Suprapubic skin (tissue), 4 donors: ENCODE measurements at regions not wholly inside any gene's neighbourhood (a gene's known extent, or its start where the extent isn't known, plus 50 kb on each side); places are given as distances from the start of the nearest gene placed in this dataset.

Experiments
- DNase-seq, 2 donors: peaks; one replicate each; pipeline ENCODE4 v3.0.0-alpha.2; 2019; ENCODE audit warnings: low spot score in 2 of 2
- H3K27ac ChIP-seq: fragments of 200-600 bp; sonication (generic); one replicate; pipeline ENCODE4 v1.5.1; 2019
- H3K27me3 ChIP-seq: fragments of 200-600 bp; sonication (generic); one replicate; pipeline ENCODE4 v1.5.1; 2019
- H3K36me3 ChIP-seq: fragments of 200-600 bp; sonication (generic); one replicate; pipeline ENCODE4 v1.5.1; 2019
- H3K4me1 ChIP-seq: fragments of 200-600 bp; sonication (generic); one replicate; pipeline ENCODE4 v1.5.1; 2019
- H3K4me3 ChIP-seq: fragments of 200-600 bp; sonication (generic); one replicate; pipeline ENCODE4 v1.5.1; 2019; ENCODE audit warnings: mild to moderate bottlenecking
- H3K9me3 ChIP-seq: fragments of 200-600 bp; sonication (generic); one replicate; pipeline ENCODE4 v1.5.1; 2019
- EP300 ChIP-seq: sonication (generic); formaldehyde crosslinking; IDR thresholded peaks from one replicate; pipeline ENCODE4 v1.6.1; 2017; ENCODE audit warnings: antibody characterized with exemption
- POLR2A ChIP-seq, 2 donors: fragments of 450-650 bp; IDR thresholded peaks; one replicate each; pipeline ENCODE4 v1.6.1; 2017; ENCODE audit warnings: antibody characterized with exemption in 2 of 2, mild to moderate bottlenecking in 2 of 2, moderate library complexity in 2 of 2
- POLR2AphosphoS5 ChIP-seq, 3 donors: sonication (generic); formaldehyde crosslinking; IDR thresholded peaks; one replicate each; pipeline ENCODE4 v1.6.1; 2017; ENCODE audit warnings: antibody characterized with exemption in 3 of 3
- WGBS: methylation state at CpG from one replicate; pipeline ENCODE4 v1.1.5; 2018; 5-methylcytosine and 5-hydroxymethylcytosine counted together
- TF ChIP-seq, protein P1 (sequence below), 2 donors: fragments of 200-600 bp in 1 of 2; fragments of 450-650 bp in 1 of 2; sonication (generic) in 1 of 2; IDR thresholded peaks; one replicate each; pipeline ENCODE4 v1.5.1; 2016 to 2019; ENCODE audit warnings: antibody characterized with exemption in 2 of 2, mild to moderate bottlenecking in 1 of 2, moderate library complexity in 1 of 2

GRCh38 chr6:146972546-146972945 lies 231.7 kb upstream of the STXBP5 start:
- no peak for DNase-seq
- WGBS = 94% methylated on average over 6 of the region's 6 CpGs
- Histone ChIP-seq H3K27me3 (no peaks in the 10 kb centered on the region), H3K4me1 (peaks cover 8% of the 10 kb centered on the region), H3K27ac (no peak overlapping the region), H3K36me3 (no peaks in the 10 kb centered on the region), H3K4me3 (no peak overlapping the region), H3K9me3 (no peaks in the 10 kb centered on the region)
- TF ChIP-seq, protein P1, sequence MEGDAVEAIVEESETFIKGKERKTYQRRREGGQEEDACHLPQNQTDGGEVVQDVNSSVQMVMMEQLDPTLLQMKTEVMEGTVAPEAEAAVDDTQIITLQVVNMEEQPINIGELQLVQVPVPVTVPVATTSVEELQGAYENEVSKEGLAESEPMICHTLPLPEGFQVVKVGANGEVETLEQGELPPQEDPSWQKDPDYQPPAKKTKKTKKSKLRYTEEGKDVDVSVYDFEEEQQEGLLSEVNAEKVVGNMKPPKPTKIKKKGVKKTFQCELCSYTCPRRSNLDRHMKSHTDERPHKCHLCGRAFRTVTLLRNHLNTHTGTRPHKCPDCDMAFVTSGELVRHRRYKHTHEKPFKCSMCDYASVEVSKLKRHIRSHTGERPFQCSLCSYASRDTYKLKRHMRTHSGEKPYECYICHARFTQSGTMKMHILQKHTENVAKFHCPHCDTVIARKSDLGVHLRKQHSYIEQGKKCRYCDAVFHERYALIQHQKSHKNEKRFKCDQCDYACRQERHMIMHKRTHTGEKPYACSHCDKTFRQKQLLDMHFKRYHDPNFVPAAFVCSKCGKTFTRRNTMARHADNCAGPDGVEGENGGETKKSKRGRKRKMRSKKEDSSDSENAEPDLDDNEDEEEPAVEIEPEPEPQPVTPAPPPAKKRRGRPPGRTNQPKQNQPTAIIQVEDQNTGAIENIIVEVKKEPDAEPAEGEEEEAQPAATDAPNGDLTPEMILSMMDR (IDR thresholded peaks at IDR 0.05) = no peak
- no peak for TF ChIP-seq EP300
- no peak for TF ChIP-seq POLR2A (IDR thresholded peaks at IDR 0.05)
- no peak for TF ChIP-seq POLR2AphosphoS5 (IDR thresholded peaks at IDR 0.05)

GRCh38 chr6:146974351-146974750 lies 229.9 kb upstream of the STXBP5 start:
- Histone ChIP-seq H3K9me3 (no peaks in the 10 kb centered on the region), H3K27ac (no peak overlapping the region), H3K4me3 (no peak overlapping the region), H3K4me1 (no peaks in the 10 kb centered on the region), H3K27me3 (no peaks in the 10 kb centered on the region), H3K36me3 (no peaks in the 10 kb centered on the region)
- DNase-seq = no peak
- 75% methylated on average over 3 of the region's 3 CpGs for WGBS
- TF ChIP-seq, protein P1 (IDR thresholded peaks at IDR 0.05) = no peak
- no peak for TF ChIP-seq POLR2AphosphoS5 (IDR thresholded peaks at IDR 0.05)
- TF ChIP-seq EP300 = no peak
- TF ChIP-seq POLR2A (IDR thresholded peaks at IDR 0.05) = no peak

- WGBS = 69% methylated on average over 3 of the region's 3 CpGs
- Histone ChIP-seq H3K27me3 (no peaks in the 10 kb centered on the region), H3K4me3 (no peak overlapping the region), H3K9me3 (no peaks in the 10 kb centered on the region), H3K36me3 (no peaks in the 10 kb centered on the region), H3K4me1 (no peaks in the 10 kb centered on the region), H3K27ac (no peak overlapping the region)
- DNase-seq = no peak
- TF ChIP-seq POLR2A (IDR thresholded peaks at IDR 0.05) = no peak
- TF ChIP-seq EP300 = no peak
- TF ChIP-seq, protein P1 (IDR thresholded peaks at IDR 0.05) = no peak
These were observed 229.1 kb upstream of the STXBP5 start for GRCh38 chr6:146975093-146975492.

DNA sequence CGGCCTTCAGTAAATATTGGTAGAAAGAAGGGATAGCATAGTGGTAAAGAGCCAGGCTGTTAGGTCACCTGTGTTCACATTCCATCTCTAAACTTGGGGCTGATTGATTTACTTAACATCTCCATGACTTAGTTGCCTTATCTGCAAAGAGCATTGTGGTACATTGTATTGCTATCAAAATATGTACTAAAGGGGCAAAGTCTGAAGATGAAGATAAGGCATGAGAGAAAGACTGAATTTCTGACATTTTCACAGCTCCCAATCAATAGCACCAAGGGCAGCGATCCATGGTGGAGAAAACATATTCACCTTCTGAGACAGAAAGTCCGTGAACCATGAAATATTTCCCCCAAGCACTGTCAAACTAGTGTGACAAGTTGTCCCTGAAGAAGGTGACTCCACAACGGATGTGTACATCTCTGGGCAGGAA lies 223.3 kb upstream of the STXBP5 start:
- H3K4me1 ChIP-seq = no peaks in the 10 kb centered on the region
- no peak overlapping the region for H3K27ac ChIP-seq
- H3K9me3 ChIP-seq = no peaks in the 10 kb centered on the region
- no peaks in the 10 kb centered on the region for H3K36me3 ChIP-seq
- TF ChIP-seq, protein P1 (IDR thresholded peaks at IDR 0.05) = no peak
- TF ChIP-seq EP300 = no peak
- TF ChIP-seq POLR2AphosphoS5 (IDR thresholded peaks at IDR 0.05) = no peak
- no peak for TF ChIP-seq POLR2A (IDR thresholded peaks at IDR 0.05)
- WGBS = 85% methylated on average over 4 of the region's 4 CpGs
- no peak for DNase-seq
- no peak overlapping the region for H3K4me3 ChIP-seq
- H3K27me3 ChIP-seq = no peaks in the 10 kb centered on the region

DNA sequence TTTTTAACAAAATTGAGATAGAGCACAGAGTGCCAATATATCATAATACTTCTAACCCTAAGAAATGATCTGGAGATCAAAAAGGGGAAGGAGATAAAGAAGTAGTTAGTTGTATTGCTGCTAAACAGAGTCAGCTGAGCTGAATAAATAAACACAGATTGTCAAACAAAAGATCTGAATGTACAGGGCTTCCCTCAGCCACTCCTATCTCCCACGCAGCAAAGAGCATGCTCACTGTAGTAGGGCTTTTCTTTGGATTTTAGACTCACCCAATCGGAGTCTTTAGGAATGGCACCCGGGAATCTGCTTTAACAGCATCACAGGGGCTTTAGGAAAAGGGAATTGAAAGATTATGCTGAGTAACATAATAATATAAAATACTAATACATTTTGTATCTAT lies 222.2 kb upstream of the STXBP5 start:
- no peak overlapping the region for H3K4me3 ChIP-seq
- H3K27ac ChIP-seq = no peak overlapping the region
- no peak for DNase-seq
- H3K27me3 ChIP-seq = no peaks in the 10 kb centered on the region
- WGBS = 92% methylated on average over 3 of the region's 3 CpGs
- no peaks in the 10 kb centered on the region for H3K36me3 ChIP-seq
- TF ChIP-seq, protein P1 (IDR thresholded peaks at IDR 0.05) = no peak
- no peak for TF ChIP-seq EP300
- no peak for TF ChIP-seq POLR2AphosphoS5 (IDR thresholded peaks at IDR 0.05)
- TF ChIP-seq POLR2A (IDR thresholded peaks at IDR 0.05) = no peak
- no peaks in the 10 kb centered on the region for H3K4me1 ChIP-seq
- H3K9me3 ChIP-seq = no peaks in the 10 kb centered on the region
